ENCODE measurements at regions not wholly inside any gene's neighbourhood (a gene's known extent, or its start where the extent isn't known, plus 50 kb on each side); places are given as distances from the start of the nearest gene placed in this dataset.
"Not testable (repeated sequence)": the region's sequence is repeated elsewhere in the genome, so short reads cannot be mapped to it uniquely, and the experiment has no call there.

DNA sequence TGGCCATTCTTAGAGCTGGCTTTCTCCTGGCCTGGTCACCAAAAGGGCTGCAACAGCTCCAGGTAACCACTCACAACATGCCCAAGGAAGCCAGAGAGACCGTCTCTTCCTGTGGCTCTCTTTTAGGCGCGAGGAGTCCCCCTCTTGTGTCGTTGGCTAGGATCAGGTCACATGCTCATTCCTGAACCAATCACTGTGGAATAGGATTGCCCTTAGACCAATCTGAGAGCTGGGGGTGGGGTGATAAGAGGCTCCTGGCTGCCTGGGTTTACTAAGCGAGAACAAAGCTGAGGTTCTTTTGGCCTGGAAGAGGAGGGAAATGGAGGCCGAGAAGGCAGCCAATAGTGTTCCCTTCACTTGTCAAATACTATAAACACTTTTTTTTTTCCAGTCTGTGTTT is 452.1 kb upstream of the PROX1 start:
- no peaks in the 10 kb centered on the region for H3K9me3 Mint-ChIP-seq (ENCODE audit: low read depth)
- TF ChIP-seq, protein P1, sequence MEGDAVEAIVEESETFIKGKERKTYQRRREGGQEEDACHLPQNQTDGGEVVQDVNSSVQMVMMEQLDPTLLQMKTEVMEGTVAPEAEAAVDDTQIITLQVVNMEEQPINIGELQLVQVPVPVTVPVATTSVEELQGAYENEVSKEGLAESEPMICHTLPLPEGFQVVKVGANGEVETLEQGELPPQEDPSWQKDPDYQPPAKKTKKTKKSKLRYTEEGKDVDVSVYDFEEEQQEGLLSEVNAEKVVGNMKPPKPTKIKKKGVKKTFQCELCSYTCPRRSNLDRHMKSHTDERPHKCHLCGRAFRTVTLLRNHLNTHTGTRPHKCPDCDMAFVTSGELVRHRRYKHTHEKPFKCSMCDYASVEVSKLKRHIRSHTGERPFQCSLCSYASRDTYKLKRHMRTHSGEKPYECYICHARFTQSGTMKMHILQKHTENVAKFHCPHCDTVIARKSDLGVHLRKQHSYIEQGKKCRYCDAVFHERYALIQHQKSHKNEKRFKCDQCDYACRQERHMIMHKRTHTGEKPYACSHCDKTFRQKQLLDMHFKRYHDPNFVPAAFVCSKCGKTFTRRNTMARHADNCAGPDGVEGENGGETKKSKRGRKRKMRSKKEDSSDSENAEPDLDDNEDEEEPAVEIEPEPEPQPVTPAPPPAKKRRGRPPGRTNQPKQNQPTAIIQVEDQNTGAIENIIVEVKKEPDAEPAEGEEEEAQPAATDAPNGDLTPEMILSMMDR (IDR thresholded peaks at IDR 0.05): no peak
- H3K4me3 Mint-ChIP-seq (ENCODE audit: unreplicated experiment): no peak overlapping the region
- H3K27ac Mint-ChIP-seq (ENCODE audit: unreplicated experiment): no peak overlapping the region
- DNase-seq (ENCODE audit: low spot score): no peak
- H3K4me1 Mint-ChIP-seq (ENCODE audit: low read depth): no peaks in the 10 kb centered on the region
- H3K36me3 Mint-ChIP-seq (ENCODE audit: low read depth): no peaks in the 10 kb centered on the region
- H3K27me3 Mint-ChIP-seq (ENCODE audit: low read depth): no peaks in the 10 kb centered on the region

DNA sequence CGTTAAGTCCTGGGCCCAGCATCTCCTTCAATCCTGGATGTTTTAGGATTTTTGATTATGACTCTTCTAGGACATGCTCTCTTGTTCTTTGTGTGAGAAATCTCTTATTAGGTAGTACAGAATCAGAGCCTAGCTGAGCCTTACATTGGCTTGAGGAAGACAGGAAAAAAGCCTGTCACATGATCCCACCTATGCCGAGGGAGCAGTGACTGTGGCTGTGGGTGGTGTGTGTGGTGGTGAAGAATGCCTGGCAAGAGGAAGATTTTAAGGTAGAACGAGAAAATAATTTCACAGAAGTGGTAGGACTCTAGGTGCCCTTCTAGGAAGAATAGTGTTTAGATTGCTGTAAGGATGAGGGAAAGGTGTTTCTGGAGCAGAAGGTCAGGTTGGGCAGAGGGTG is 449.5 kb upstream of the PROX1 start:
- Mint-ChIP-seq H3K4me3 (ENCODE audit: unreplicated experiment) (no peak overlapping the region), H3K27me3 (ENCODE audit: low read depth) (no peaks in the 10 kb centered on the region), H3K4me1 (ENCODE audit: low read depth) (no peaks in the 10 kb centered on the region), H3K36me3 (ENCODE audit: low read depth) (no peaks in the 10 kb centered on the region), H3K9me3 (ENCODE audit: low read depth) (no peaks in the 10 kb centered on the region), H3K27ac (ENCODE audit: unreplicated experiment) (no peak overlapping the region)
- no peak for DNase-seq (ENCODE audit: low spot score)
- TF ChIP-seq, protein P1 (IDR thresholded peaks at IDR 0.05): no peak

DNA sequence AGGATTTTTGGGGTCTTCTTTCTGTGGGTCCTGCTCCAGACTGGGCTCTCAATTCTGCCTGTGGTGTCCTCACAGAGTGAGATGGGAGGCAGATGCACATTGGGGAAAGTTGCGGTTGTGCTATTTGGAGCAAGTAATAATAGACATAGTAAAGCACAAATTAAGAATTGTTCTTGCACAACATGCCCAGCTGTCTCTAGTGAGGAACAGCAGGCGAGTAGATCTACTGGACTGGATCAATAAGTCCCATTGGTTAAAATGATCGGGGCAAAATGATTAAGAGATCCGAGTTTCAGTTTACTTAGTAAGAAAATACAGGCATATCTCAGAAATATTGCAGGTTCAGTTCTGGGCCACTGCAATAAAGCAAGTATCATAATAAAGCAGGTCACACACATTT is 448.3 kb upstream of the PROX1 start:
- H3K4me3 Mint-ChIP-seq (ENCODE audit: unreplicated experiment): no peak overlapping the region
- H3K36me3 Mint-ChIP-seq (ENCODE audit: low read depth): no peaks in the 10 kb centered on the region
- no peaks in the 10 kb centered on the region for H3K4me1 Mint-ChIP-seq (ENCODE audit: low read depth)
- H3K27me3 Mint-ChIP-seq (ENCODE audit: low read depth): no peaks in the 10 kb centered on the region
- TF ChIP-seq, protein P1 (IDR thresholded peaks at IDR 0.05): no peak
- no peak overlapping the region for H3K27ac Mint-ChIP-seq (ENCODE audit: unreplicated experiment)
- no peak for DNase-seq (ENCODE audit: low spot score)
- no peaks in the 10 kb centered on the region for H3K9me3 Mint-ChIP-seq (ENCODE audit: low read depth)

DNA sequence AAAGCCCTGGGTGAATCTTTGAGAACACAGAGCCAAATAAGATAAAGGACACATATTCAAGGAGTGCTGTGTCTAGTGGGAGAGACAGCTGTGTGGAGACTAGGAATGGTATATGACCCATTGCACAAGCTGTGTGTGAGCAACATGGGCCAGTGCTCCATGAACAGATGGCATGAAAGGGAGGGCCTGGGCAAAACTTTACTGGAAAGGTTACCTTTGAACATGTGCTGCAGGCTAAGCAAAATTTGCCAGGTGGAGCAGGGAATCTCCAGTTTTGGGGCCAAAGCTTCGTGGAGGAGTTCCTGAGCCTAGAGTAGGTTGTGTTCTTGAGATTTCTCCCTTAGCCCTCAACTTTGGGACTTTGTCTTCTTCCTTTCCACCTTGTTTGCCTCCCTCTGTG is 446.1 kb upstream of the PROX1 start:
- Mint-ChIP-seq H3K36me3 (ENCODE audit: low read depth) (no peaks in the 10 kb centered on the region), H3K9me3 (ENCODE audit: low read depth) (no peaks in the 10 kb centered on the region), H3K27ac (ENCODE audit: unreplicated experiment) (no peak overlapping the region), H3K27me3 (ENCODE audit: low read depth) (no peaks in the 10 kb centered on the region), H3K4me1 (ENCODE audit: low read depth) (no peaks in the 10 kb centered on the region), H3K4me3 (ENCODE audit: unreplicated experiment) (no peak overlapping the region)
- TF ChIP-seq, protein P1 (IDR thresholded peaks at IDR 0.05): no peak
- DNase-seq (ENCODE audit: low spot score): no peak

DNA sequence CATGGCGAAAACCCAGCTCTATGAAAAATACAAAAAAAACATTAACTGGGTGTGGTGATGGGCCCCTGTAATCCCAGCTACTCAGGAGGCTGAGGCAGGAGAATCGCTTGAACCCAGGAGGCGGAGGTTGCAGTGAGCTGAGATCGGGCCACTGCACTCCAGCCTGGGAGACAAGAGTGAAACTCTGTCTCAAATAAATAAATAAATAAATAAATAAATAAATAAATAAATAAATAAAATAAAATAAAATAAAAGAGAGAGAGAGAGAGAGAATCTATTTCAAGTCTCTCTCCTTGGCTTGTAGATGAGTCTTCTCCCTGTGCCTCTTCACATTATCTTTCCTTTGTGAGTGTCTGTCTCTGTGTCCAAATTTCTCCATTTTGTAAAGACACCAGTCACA is 442.6 kb upstream of the PROX1 start:
- not testable (repeated sequence) for H3K36me3 Mint-ChIP-seq (ENCODE audit: low read depth); H3K27ac Mint-ChIP-seq (ENCODE audit: unreplicated experiment); H3K4me1 Mint-ChIP-seq (ENCODE audit: low read depth); H3K9me3 Mint-ChIP-seq (ENCODE audit: low read depth); H3K27me3 Mint-ChIP-seq (ENCODE audit: low read depth); DNase-seq (ENCODE audit: low spot score); H3K4me3 Mint-ChIP-seq (ENCODE audit: unreplicated experiment)

DNA sequence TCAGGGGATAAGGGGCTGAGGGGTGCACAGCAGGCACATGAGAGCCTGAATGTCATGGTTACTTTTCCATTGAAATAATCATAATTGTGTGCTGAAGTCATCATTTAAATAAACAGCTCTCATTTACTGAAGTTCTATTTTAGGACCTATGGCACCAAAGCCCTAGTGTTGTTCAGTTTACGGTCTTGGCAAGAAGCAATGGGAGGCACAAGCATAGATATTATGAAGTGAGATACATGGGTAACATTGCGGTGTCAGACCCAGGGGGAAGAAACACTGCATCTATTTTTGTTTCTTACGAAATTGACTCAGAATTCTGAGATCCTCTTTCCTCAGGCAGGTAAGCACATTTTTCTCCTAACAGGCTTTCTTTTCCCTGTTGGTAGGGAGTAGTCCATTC is 437.8 kb upstream of the PROX1 start:
- peaks cover 2% of the 10 kb centered on the region for H3K27me3 Mint-ChIP-seq (ENCODE audit: low read depth)
- H3K9me3 Mint-ChIP-seq (ENCODE audit: low read depth): peaks cover 8% of the 10 kb centered on the region
- DNase-seq (ENCODE audit: low spot score): no peak

More for the DNA sequence above, 437.8 kb upstream of the PROX1 start:
- TF ChIP-seq, protein P1 (IDR thresholded peaks at IDR 0.05): no peak
- H3K4me1 Mint-ChIP-seq (ENCODE audit: low read depth): no peaks in the 10 kb centered on the region
- H3K36me3 Mint-ChIP-seq (ENCODE audit: low read depth): no peaks in the 10 kb centered on the region
- no peak overlapping the region for H3K4me3 Mint-ChIP-seq (ENCODE audit: unreplicated experiment)
- no peak overlapping the region for H3K27ac Mint-ChIP-seq (ENCODE audit: unreplicated experiment)
